ENCODE measurements at regions not wholly inside any gene's neighbourhood (a gene's known extent, or its start where the extent isn't known, plus 50 kb on each side); places are given as distances from the start of the nearest gene placed in this dataset.

- TF ChIP-seq JUND (IDR thresholded peaks at IDR 0.05; ENCODE audit: low read depth): no peak
- no peak for DNase-seq (ENCODE audit: low read depth in 1 of 2, low spot score in 1 of 2)
- in situ Hi-C loops (cut with HindIII; ENCODE audit: low pct_unique_long_range_greater_than_20kb, low sequenced_read_pairs): no loop called here
Observed at GRCh38 chr5:3035452-3035851, 284.0 kb upstream of the IRX2 start.

GRCh38 chr5:3034881-3035280 is 283.4 kb upstream of the IRX2 start:
- in situ Hi-C loops (cut with HindIII; ENCODE audit: low pct_unique_long_range_greater_than_20kb, low sequenced_read_pairs): no loop called here
- no peak for DNase-seq (ENCODE audit: low read depth in 1 of 2, low spot score in 1 of 2)
- no peak for TF ChIP-seq JUND (IDR thresholded peaks at IDR 0.05; ENCODE audit: low read depth)

- no peak for TF ChIP-seq JUND (IDR thresholded peaks at IDR 0.05; ENCODE audit: low read depth)
- in situ Hi-C loops (cut with HindIII; ENCODE audit: low pct_unique_long_range_greater_than_20kb, low sequenced_read_pairs): no loop called here
- no peak for DNase-seq (ENCODE audit: low read depth in 1 of 2, low spot score in 1 of 2)
Observed at GRCh38 chr5:3034449-3034848, 283.0 kb upstream of the IRX2 start.

- TF ChIP-seq JUND (IDR thresholded peaks at IDR 0.05; ENCODE audit: low read depth): no peak
- no peak for DNase-seq (ENCODE audit: low read depth in 1 of 2, low spot score in 1 of 2)
- in situ Hi-C loops (cut with HindIII; ENCODE audit: low pct_unique_long_range_greater_than_20kb, low sequenced_read_pairs): no loop called here
Observed at GRCh38 chr5:3033033-3033755, 281.7 kb upstream of the IRX2 start.

GRCh38 chr5:3032513-3032912 is 281.0 kb upstream of the IRX2 start:
- no peak for DNase-seq (ENCODE audit: low read depth in 1 of 2, low spot score in 1 of 2)
- in situ Hi-C loops (cut with HindIII; ENCODE audit: low pct_unique_long_range_greater_than_20kb, low sequenced_read_pairs): no loop called here
- TF ChIP-seq JUND (IDR thresholded peaks at IDR 0.05; ENCODE audit: low read depth): no peak

GRCh38 chr5:3031733-3032378 is 280.4 kb upstream of the IRX2 start:
- in situ Hi-C loops (cut with HindIII; ENCODE audit: low pct_unique_long_range_greater_than_20kb, low sequenced_read_pairs): no loop called here
- no peak for TF ChIP-seq JUND (IDR thresholded peaks at IDR 0.05; ENCODE audit: low read depth)
- no peak for DNase-seq (ENCODE audit: low read depth in 1 of 2, low spot score in 1 of 2)

- no peak for DNase-seq (ENCODE audit: low read depth in 1 of 2, low spot score in 1 of 2)
- TF ChIP-seq JUND (IDR thresholded peaks at IDR 0.05; ENCODE audit: low read depth): no peak
- in situ Hi-C loops (cut with HindIII; ENCODE audit: low pct_unique_long_range_greater_than_20kb, low sequenced_read_pairs): no loop called here
Observed at GRCh38 chr5:3030511-3031165, 279.2 kb upstream of the IRX2 start.

GRCh38 chr5:3029396-3029795 is 277.9 kb upstream of the IRX2 start:
- no peak for DNase-seq (ENCODE audit: low read depth in 1 of 2, low spot score in 1 of 2)
- no peak for TF ChIP-seq JUND (IDR thresholded peaks at IDR 0.05; ENCODE audit: low read depth)
- in situ Hi-C loops (cut with HindIII; ENCODE audit: low pct_unique_long_range_greater_than_20kb, low sequenced_read_pairs): no loop called here

DNA sequence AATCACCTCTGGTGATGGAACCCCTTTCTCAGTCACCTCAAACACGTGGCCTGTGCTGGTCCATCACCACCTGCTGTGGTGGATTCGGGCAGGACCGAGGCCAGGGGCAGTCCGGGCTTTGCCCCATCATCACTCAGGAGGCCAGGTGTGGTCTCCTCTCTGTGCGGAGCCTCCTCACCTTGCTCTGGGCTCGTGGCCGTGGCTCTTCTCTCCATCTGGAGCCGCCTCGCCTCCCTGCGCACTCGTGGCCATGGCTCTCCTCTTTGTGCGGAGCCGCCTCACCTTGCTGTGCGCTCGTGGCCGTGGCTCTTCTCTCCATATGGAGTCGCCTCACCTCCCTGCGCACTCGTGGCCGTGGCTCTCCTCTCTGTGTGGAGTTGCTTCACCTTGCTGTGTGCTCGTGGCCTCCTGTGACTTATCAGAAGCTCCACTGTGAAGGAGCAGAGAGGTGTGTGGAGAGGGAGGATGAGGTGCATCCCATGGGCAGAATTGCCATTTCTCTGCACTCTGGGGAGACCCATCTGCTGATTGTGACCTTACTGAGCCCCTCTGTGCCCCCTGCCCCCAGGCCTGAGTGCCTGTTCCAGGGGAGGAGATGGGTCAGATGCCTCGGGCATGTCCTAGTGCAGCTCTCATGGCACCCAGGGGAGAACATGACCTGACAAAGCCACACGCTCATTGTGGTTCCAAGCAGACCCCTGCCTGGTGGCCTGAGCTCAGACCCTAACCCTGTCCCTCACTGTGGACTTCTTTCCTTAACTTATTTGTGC is 276.6 kb upstream of the IRX2 start:
- in situ Hi-C loops (cut with HindIII; ENCODE audit: low pct_unique_long_range_greater_than_20kb, low sequenced_read_pairs): no loop called here
- DNase-seq (ENCODE audit: low read depth in 1 of 2, low spot score in 1 of 2): no peak
- TF ChIP-seq JUND (IDR thresholded peaks at IDR 0.05; ENCODE audit: low read depth): no peak

- no peak for TF ChIP-seq JUND (IDR thresholded peaks at IDR 0.05; ENCODE audit: low read depth)
- in situ Hi-C loops (cut with HindIII; ENCODE audit: low pct_unique_long_range_greater_than_20kb, low sequenced_read_pairs): no loop called here
- DNase-seq (ENCODE audit: low read depth in 1 of 2, low spot score in 1 of 2): no peak
Observed at GRCh38 chr5:3027185-3027865, 275.8 kb upstream of the IRX2 start.

GRCh38 chr5:3026651-3027050 is 275.2 kb upstream of the IRX2 start:
- no peak for TF ChIP-seq JUND (IDR thresholded peaks at IDR 0.05; ENCODE audit: low read depth)
- in situ Hi-C loops (cut with HindIII; ENCODE audit: low pct_unique_long_range_greater_than_20kb, low sequenced_read_pairs): no loop called here
- DNase-seq (ENCODE audit: low read depth in 1 of 2, low spot score in 1 of 2): no peak

- no peak for TF ChIP-seq JUND (IDR thresholded peaks at IDR 0.05; ENCODE audit: low read depth)
- no peak for DNase-seq (ENCODE audit: low read depth in 1 of 2, low spot score in 1 of 2)
- in situ Hi-C loops (cut with HindIII; ENCODE audit: low pct_unique_long_range_greater_than_20kb, low sequenced_read_pairs): no loop called here
Observed at GRCh38 chr5:3026099-3026498, 274.6 kb upstream of the IRX2 start.

Data from T47D (cell line).